Kasumi-1 (cell line): ENCODE measurements at regions not wholly inside any gene's neighbourhood (a gene's known extent, or its start where the extent isn't known, plus 50 kb on each side); places are given as distances from the start of the nearest gene placed in this dataset.
"Not testable (repeated sequence)": the region's sequence is repeated elsewhere in the genome, so short reads cannot be mapped to it uniquely, and the experiment has no call there.

ENCODE experiments used
- DNase-seq, 2 experiments: peaks; one replicate each; lab custom pipeline; 2025; lab: John Stamatoyannopoulos, UW

DNA sequence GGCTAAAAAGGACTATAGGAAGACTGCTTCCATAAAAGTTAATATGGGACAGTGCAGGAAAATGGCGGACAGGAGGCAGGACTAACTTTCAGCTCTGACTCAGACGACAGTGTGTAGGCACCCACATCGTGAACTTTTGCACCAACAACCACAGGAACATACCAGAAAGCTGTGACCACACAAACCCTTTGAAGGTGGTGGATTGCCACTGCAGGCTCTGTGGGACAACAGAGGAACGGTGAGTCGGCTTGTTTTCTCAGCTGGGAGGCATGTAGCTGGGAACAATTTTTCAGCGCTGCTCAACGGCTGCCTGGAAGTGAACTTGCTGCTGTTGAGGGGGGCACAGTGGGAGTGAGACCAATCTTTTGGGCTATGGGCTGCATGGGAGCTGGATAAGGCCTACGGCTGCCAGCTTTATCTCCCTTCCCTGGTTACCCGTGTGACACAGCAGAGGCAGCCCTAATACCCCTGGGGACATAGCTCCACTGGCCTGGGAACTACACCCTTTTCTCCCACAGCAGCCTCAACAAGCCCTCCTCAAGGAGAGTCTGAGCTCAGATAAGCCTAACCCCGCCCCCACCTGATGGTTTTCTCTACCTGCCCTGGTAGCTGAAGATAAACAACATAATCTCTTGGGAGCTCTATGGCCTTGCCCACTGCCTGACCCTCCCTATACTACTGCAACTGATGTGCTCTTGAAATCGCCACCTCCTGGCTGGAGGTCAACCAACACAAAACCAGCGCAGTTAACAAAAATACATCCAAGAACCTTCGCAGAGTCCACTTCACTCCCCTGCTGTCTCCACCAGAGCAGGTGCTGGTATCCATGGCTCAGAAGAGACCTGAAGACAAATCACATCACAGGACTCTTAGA is 1537.0 kb downstream of the C4orf33 start:
- DNase-seq: no peak

DNA sequence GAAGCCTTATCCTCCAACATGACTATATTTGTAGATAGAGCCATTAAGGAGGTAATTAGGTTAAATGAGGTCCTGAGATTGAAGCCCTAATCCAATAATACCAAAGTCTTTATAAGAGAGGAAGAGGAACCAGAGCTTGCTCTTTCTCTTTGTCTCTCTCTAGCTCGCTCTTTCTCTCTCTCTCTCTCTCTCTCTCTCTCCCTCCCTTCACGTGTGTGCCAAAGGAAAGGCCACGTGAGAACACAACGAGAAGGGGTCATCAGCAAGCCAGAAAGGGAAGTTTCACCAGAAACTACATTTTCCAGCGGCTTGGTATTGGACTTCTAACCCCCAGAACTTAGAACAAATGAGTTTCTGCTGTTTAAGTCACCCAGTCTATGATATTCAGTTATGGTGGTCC is 1540.5 kb downstream of the C4orf33 start:
- no peak for DNase-seq

DNA sequence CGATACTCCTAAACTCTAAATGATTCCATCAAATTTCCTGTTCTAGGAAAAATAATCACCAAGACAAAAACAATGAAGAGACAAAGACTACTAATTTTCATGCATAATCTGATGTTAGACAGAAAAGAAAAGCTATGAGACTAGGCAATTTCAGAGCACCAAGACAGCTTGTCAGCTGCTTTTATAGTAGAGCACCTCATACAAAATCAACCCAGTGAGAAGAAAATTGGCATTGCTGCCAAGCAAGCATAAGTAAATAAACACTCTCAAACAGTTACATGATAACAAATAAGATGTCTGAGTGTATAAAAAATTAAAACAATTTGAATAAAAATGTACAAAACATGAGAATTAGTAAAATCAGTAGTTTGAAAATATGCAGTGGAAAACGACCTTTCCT is 1544.6 kb downstream of the C4orf33 start:
- no peak for DNase-seq

DNA sequence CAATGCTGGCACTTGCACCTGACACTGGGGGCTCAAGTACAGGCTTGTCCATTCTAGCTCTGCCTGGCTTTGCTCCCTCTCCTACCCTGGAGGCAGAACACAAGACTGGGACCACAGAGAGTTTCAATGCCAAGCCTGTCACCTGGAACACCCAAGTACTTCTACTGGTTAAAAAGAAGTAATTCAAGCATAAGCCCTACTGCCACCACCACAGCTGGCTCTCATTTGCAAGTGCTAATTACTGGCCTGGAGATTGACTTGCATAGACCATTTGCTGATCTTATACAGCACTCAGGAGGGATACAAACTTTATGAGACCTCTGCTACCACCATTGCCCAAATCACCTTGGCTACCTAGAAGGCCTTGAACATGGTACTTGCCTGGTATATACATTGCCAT is 1550.9 kb downstream of the C4orf33 start:
- no peak for DNase-seq

DNA sequence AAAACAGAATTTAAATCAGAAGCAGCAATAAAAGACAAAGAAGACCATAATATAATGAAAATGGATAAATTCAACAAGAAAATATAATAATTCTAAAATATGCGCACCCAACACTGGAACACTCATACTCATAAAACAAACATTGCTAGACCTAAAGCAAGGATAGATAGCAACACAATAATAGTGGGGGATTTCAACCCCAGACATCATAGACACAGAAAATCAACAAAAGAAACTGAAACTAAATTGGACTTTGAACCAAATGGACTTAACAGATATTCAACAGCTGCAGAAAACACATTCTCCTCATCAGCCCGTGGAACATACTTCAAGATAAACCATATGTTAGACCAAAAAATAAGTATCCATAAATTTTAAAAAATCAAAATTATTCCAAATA is 1552.6 kb downstream of the C4orf33 start:
- no peak for DNase-seq

DNA sequence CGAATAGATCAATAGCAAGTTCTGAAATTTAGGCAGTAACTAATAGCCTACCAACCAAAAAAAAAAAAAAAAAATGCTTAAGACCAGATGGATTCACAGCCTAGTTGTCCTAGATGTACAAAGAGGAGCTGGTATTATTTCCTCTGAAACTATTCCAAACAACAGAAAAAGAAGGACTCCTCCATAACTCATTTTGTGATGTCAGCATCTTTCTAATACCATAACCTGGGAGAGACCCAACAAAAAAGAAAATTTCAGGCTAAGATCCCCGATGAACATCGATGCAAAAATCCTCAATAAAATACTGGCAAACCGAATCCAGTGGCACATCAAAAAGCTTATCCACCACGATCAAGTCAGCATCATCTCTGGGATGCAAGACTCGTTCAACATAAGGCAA is 1557.9 kb downstream of the C4orf33 start:
- DNase-seq: no peak

DNA sequence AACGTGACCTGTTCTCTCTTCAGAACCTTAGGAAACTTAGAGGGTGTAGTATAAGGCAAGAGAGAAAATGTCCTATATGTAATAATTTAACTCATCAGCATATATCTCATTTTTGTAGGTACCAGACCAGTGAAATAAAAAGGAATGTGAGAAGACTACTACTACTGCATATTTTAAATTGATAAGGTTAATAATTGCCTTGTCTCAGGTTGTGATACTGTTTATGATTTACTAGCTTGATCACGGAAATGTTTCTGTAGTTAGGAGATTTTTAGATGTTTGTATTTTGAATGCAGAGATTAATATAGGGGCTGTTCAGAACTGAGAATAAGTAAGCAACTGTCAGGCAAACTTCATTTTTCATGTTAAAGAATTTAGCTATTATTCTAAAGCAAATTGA is 1563.4 kb downstream of the C4orf33 start:
- no peak for DNase-seq

DNA sequence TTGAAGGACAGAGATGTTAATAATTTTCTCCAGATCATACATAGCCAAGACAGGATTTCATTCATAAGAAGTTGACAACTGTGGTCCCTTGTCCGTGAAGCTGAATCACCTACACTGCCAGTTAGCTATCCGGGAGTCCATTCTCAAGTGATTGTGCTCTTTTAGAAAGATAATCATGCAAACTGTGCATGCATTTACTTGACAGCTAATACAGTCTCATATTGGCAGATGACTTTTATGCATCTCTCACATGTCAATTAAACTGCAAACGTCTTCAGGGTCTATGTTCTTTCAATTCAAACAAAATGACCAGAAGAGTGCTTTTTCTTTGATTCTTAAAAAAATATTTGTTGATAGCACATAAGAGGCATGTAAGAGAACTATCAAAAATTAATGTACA is 1572.9 kb downstream of the C4orf33 start:
- no peak for DNase-seq

DNA sequence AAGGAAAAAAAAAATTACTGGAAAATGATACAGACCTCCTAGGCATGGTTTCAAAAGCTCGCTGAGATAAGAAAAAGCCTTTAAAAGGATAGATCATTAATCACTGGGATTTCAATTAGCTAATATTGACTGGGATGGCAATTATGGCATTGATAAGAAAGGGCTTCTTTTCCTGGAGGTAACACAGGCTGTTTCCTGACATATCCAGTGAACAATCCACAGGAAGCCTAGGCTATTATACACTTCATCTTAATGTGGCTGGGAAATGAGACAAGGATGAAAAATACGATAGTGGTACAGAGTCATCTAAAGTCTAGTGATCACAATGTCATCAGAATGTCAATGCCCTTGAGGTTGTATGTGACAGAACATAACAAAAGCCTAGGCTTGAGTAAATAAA is 1579.3 kb downstream of the C4orf33 start:
- no peak for DNase-seq

DNA sequence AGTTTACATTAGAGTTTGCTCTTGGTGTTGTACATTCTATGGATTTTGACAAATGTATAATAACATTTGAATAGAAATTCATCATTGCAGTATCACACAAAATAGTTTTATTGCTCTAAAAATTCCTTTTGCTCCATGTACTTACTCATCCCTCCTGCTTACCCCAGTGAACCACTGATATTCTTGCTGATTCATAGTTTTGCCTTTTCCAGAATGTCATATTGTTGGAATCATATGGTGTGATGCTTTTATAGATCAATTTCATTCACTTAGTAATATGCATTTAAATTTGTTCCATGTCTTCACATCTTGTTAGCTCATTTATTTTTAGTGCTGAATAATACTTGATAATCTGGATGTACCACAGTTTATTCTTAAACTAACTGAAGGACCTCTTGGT is 1593.2 kb downstream of the C4orf33 start:
- DNase-seq: no peak

DNA sequence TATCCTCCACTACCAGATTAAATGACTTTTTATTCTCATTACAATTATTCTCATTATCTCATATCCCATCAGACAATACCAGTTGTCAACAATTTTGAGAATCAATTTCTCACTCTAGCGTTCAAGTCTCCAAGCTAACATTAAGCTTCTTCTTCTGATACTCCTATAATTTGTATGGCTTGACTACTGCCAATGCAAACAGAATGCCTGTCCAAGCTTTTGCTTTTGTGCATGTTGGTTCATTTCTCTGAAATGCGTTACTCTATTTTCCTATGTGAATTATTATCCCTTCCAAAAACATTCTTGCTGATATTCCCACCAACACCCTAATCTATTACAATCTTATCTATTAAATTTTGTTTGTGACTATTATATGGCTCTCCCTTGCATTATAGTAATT is 1602.3 kb downstream of the C4orf33 start:
- no peak for DNase-seq

DNA sequence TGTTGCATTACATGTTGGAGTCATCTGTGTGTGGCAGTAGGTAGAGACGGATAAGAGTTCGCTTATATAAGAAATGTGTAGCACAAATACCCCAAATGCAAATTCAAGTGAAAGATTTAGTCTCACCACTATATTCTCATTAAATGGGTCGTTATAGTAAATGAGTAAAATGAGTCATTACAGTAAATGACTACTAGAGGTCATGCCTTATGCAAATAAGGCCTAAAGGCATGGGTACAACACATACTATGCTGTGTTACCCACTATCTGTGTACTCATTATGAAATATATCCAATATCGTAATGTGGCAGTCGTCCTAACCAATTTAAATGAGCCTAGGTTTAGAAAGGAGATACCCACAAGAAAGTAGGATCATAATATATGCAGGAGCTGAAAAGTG is 1603.1 kb downstream of the C4orf33 start:
- DNase-seq: no peak

DNA sequence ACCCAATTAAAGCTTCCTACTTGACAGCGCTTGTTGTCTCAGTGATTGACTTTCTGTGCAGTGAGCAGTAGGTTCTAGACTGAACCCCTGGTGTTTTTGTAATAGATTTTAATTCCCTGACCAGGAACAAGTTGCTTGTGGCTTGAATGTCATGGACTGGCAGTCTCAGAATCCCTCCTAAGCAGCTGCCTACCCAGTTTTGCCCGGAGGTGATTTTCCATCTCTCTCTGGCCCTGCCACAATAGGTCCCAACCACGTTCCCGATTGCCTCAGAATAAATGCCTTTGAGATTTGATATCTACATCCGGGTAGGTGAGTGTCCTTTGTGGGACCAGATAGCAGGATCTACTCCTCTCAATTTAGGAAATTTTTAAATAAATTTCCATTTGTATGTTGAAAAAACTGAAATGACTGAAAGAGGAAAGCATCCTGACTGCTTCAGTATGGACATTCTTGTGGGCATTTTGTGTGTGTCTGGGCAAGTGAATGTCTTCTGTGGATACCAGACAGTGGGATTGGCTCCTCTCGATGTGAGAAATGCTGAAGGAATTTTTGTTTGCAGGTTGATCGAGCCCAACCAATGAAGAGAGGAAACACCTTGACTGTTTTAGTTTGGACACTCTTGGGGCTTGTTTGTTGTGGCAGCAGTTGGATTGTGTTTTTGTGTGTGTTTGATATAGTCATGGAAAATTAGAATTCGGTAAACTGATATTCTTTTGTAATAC is 1607.4 kb downstream of the C4orf33 start:
- no peak for DNase-seq

DNA sequence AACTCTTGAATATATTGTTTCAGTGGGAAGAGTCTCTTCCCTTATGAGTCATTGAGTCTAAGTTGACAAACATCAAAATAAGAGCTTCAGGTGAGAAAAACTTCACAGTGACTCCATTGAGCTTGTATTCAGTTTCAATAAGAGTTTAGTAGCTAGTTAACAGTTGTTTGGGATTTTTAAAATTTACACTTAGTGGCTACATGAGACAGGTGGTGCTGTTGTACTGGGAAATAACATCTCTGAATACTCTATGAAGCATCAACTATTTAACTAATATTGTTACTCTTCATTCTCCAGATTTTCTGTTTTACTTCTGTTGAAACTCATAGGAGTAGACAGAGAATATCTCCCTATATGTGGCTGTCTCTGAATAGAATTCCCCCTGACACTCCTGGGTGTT is 1609.1 kb downstream of the C4orf33 start:
- DNase-seq: no peak

DNA sequence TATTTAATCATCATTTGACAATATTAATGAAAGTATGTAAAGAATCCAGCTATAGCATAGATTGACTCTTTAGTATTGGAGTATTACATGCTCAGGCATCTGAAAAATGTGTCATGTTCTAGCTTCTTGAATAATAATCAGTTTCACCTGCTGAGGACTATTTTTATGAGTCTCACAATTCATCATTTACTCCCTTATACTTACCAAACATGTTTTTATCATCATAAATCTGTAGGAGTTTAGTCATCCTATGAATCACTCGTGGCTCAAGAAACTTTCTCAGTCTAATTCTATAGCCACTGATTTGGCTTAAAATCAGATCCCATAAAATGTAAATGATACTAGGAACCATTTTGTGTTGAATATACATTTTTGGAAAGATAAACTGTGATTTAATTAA is 1616.1 kb downstream of the C4orf33 start:
- no peak for DNase-seq

DNA sequence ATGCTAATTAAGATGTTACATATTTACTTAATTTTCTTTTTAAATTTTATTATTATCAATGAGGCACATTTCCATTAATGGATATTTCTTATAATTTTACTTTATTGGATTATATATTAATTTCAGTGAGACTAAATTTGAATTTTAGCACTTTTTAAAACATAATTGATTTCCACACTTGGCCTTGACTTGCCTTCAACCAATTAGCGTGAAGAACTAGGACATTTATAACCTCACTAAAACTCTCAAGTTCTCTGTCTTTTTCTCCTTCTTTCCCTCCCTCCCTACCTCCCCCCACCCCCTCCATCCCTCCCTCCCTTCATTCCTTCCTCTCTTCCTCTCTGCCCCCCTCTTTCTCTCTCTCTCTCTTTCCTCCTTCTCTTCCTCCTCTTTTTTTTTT is 1618.1 kb downstream of the C4orf33 start:
- no peak for DNase-seq

DNA sequence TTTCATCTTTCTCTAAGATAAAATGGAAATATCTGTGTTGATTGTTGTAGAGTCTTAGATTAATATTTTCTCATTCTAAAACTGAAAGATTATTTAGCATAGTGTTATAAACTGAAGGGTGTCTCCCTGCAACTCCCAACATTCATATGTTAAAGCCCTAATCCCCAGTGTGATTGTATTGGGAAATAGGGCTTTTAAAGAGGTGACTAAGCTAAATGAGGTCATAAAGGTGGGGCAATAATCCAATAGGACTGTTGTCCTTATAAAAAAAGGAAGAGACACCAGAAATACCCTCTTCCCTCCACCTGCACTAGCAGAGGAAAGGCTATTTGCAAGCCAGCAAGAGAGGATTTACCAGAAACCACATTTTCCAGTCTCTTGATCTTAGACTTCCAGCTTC is 1626.4 kb downstream of the C4orf33 start:
- no peak for DNase-seq

DNA sequence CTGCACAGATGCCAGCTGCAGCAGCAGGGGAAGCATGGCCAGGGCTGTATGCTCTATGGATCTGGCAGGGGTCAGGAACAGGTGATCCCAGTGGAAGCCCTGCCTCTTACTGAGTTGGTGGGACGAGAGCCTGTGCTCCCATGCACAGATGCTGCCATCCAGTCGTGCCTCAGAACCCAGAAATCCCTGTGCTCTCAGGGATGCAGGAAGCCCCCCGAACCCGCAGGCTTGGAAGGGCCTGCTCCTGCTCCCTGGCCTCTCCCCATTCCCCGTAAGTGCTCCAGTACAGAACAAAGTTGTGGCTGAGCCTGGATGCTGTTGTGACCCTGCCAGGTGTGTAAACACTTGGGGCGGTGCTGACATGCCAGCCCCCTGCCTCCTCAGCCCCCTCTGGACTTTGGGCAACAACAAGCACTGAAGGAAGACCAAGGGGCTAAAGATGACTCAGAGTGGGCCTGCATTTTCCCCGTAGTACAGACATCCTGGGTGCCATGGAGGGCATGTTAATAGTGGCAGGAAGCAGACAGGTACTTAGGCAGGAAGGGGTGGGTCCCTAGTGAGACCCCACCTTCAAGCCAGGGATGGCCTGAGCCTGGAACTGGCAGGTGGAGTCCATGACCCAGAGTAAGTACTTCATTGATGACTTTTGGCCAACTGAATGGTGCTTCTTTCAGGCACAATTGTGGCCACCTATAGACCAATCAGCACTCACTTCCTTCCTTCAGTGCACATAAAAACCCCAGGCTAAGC is 1640.7 kb downstream of the C4orf33 start:
- no peak for DNase-seq

DNA sequence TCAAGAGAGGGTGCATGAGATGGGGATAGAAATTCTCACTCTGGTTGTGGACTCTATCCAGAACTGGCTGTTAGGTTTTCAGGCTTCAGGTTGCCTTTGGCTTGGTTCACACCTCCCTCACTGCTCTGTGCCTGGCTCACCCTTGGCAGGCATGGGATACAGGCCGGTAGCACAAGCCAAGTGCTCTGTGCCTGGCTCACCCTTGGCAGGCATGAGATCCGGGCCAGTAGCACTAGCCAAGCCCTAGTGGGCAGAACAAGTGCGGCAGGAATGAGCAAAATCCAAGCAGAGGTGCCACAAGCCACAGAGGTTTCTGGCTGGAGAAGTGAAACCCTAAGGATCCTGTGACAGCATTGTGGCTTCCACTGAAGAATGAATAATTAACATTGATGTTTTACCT is 1642.3 kb downstream of the C4orf33 start:
- no peak for DNase-seq

DNA sequence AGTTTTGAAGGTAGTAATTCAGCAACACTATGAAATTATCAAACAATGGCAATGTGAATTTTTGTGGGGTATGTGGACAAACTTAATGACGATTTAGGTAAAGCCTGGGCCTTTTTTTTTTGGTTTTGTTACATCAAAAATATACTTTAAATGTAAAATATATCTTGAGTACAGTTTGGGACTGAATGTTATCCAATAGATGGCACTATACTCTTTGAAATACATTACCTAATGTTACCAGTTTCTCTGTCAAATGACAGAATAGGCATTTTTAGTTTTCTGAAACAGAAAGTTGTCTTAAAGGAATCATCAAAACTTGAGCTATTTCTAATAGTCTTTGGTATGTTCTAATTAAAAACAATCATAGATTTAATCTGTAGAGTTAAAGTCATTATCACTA is 1651.9 kb downstream of the C4orf33 start:
- peak; percentile 52 to 74 for DNase-seq

DNA sequence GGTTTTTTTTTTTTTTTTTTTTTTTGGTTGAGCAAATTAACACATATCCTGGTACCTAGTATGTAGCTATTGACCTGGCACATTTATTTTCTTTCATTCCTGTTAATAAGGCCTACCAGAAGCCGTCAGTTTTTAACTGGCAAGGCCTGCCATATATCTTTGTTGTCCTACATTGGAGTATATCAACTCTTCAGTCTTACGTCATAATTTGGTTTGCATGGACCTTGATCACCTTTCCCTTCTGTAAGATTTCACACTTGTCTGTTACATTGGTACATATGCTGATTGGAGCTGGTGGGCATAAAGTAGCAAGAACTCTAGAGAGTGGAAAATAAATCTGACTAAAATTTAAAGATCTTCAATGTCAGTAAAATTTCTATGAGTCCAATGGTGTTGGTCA is 1658.0 kb downstream of the C4orf33 start:
- DNase-seq: no peak

DNA sequence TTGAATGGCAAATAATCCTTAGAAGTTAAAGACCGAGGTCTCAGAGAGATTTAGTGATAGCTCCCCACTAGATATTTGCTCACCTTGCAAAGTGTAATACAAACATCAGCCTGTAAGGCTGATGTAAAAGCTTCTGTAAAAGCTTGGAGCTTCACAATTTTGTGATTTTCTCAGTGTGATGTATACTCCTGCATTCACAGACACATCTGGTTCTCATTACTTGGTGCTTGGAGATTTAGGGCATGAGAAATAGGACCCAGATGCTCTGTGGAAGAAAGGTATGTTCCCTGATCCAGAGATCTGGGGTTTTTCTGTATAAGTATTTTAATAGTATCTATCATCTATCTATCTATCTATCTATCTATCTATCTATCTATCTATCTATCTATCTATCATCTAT is 1664.3 kb downstream of the C4orf33 start:
- DNase-seq: no peak

DNA sequence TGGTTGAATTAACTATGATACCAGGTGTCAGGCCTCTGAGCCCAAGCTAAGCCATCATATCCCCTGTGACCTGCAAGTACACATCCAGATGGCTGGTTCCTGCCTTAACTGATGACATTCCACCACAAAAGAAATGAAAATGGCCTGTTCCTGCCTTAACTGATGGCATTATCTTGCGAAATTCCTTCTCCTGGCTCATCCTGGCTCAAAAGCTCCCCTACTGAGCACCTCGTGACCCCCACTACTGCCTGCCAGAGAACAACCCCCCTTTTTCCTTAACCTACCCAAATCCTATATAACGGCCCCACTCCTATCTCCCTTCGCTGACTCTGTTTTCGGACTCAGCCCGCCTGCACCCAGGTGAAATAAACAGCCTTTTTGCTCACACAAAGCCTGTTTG is 1671.4 kb downstream of the C4orf33 start:
- DNase-seq: not testable (repeated sequence)
